Thoracic aorta (tissue), 2 donors: ENCODE measurements at regions not wholly inside any gene's neighbourhood (a gene's known extent, or its start where the extent isn't known, plus 50 kb on each side); places are given as distances from the start of the nearest gene placed in this dataset.
A peak's percentile ranks its signal among the peaks of the same experiment; 100 is the strongest.

Experiments used
- ATAC-seq: fragments of 150-250 bp; one replicate; pipeline ENCODE4 v1.8.0; 2017; ENCODE audit warnings: low read depth; ENCODE audit not compliant: insufficient number of reproducible peaks, low FRiP score
- DNase-seq: peaks from one replicate; pipeline ENCODE4 v3.0.0-alpha.2; 2020; ENCODE audit warnings: low spot score
- H3K27ac ChIP-seq, 2 donors: fragments of 200-600 bp; sonication (generic); 1 replicate in 1 of 2; 2 replicates in 1 of 2; pipeline ENCODE4 v1.5.1; 2016; ENCODE audit warnings: mild to moderate bottlenecking in 2 of 2, moderate library complexity in 2 of 2
- H3K27me3 ChIP-seq: fragments of 200-600 bp; sonication (generic); replicated peaks from 2 replicates; pipeline ENCODE4 v1.6.0; 2016; ENCODE audit warnings: mild to moderate bottlenecking; ENCODE audit not compliant: insufficient read depth
- H3K36me3 ChIP-seq: fragments of 200-600 bp; sonication (generic); one replicate; pipeline ENCODE4 v1.5.1; 2016
- H3K4me1 ChIP-seq, 2 donors: fragments of 200-600 bp; sonication (generic); 1 replicate in 1 of 2; 2 replicates in 1 of 2; pipeline versions ENCODE4 v1.5.1 to v1.6.0; 2016; ENCODE audit warnings: low read depth in 2 of 2, mild to moderate bottlenecking in 1 of 2; ENCODE audit not compliant: control insufficient read depth in 1 of 2
- H3K4me3 ChIP-seq: fragments of 200-600 bp; sonication (generic); 2 replicates; pipeline ENCODE4 v1.5.1; 2016; ENCODE audit warnings: mild to moderate bottlenecking
- H3K9me3 ChIP-seq: fragments of 200-600 bp; sonication (generic); 2 replicates; pipeline ENCODE4 v1.5.1; 2016
- TF ChIP-seq, protein P1 (sequence below): fragments of 200-600 bp; sonication (generic); IDR thresholded peaks from one replicate; pipeline ENCODE4 v1.5.1; 2019; ENCODE audit warnings: antibody characterized with exemption

DNA sequence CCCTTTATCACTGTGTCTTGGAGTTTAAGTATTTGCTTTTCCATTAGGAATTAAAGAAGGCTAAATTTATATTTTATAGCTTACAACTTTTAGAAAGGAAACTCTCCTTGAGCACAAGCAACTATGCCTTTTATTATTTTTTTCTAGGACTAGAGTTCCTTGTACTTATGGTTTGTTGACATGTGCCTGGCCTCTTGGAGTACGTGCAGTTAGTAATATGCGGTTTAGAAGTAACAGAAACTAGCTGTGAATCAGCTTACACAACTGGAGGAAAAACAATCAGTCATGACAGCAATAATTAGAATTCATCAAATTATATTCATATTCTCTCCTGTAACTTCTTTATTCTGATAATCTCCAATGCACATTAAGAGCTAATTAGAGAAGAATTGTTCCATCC lies 428.7 kb downstream of the AEBP2 start:
- Histone ChIP-seq H3K27ac (peak overlapping the region; percentile 80 to 81), H3K27me3 (no peaks in the 10 kb centered on the region), H3K4me3 (peak overlapping the region; percentile 57), H3K9me3 (no peaks in the 10 kb centered on the region), H3K36me3 (no peaks in the 10 kb centered on the region), H3K4me1 (peaks cover 42 to 69% of the 10 kb centered on the region in 2 donors)
- TF ChIP-seq, protein P1, sequence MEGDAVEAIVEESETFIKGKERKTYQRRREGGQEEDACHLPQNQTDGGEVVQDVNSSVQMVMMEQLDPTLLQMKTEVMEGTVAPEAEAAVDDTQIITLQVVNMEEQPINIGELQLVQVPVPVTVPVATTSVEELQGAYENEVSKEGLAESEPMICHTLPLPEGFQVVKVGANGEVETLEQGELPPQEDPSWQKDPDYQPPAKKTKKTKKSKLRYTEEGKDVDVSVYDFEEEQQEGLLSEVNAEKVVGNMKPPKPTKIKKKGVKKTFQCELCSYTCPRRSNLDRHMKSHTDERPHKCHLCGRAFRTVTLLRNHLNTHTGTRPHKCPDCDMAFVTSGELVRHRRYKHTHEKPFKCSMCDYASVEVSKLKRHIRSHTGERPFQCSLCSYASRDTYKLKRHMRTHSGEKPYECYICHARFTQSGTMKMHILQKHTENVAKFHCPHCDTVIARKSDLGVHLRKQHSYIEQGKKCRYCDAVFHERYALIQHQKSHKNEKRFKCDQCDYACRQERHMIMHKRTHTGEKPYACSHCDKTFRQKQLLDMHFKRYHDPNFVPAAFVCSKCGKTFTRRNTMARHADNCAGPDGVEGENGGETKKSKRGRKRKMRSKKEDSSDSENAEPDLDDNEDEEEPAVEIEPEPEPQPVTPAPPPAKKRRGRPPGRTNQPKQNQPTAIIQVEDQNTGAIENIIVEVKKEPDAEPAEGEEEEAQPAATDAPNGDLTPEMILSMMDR: no peak
- no peak for ATAC-seq
- DNase-seq: no peak

DNA sequence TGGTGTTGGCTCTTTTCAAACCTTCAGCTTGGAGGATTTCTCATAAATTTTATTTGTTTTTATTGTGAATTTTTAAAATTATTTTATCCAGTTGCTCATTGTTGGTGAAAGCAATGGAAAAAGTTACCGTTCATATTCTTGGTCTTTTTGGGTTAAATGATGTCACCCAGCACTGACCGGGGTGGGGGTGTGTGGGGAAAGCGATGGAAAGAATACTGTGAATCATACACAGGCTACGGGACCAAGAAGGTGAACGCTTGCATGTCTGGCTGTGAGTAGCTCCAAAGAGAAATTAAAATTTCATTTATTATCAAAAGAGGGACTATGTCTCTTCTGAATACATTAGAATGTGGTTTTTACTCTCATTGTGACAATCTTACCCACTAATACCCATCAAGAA lies 430.1 kb downstream of the AEBP2 start:
- peak overlapping the region; percentile 57 for H3K4me3 ChIP-seq

DNA sequence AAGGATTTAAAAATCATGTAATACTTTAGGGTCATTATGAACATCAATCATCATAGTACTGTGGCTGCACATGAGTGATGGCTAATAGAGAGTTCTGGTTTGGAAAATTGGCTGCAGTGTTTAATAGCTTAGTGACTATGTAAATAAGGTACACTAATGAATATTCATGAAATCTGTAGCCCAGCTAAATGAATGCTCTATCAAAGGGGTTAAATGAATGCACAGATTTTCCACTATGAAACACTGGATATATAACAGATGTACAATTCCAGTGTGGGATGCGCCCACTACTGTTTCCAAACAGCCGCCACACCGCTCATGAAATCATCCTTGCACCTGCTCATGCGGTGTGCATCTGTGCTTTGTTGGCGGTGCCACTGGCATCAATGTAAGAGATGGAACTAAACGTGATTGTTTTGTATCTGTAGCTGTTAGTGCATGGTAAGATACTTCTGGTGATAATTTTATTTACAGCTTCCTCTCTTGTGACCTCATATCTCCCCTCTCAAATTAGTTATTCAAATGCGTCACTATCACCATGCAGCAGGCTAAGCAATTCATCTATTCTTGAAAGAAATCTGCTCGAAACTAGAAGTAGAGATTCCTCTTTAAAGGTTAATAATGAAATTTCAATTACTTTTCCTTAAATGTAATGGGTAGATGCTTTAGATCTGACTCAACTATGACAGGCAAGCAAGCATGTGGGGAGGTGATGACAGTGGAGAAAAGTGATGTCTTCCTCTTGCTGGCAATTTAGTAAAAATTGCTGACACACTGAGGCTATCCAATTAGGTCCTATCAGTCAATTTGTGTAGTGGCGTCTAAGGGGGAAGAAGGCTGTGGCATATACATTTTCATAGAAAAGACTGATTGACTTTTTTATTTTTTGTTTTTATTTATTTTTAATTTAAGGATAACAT lies 433.6 kb downstream of the AEBP2 start:
- no peak for DNase-seq
- no peak for ATAC-seq
- H3K27me3 ChIP-seq: no peaks in the 10 kb centered on the region
- no peaks in the 10 kb centered on the region for H3K36me3 ChIP-seq
- H3K27ac ChIP-seq: no peak overlapping the region
- H3K4me3 ChIP-seq: no peak overlapping the region
- H3K9me3 ChIP-seq: no peaks in the 10 kb centered on the region
- TF ChIP-seq, protein P1: no peak
- peaks cover 15 to 52% of the 10 kb centered on the region in 2 donors for H3K4me1 ChIP-seq

More for the DNA sequence above, 430.1 kb downstream of the AEBP2 start:
- TF ChIP-seq, protein P1: no peak
- peak; percentile 88 for ATAC-seq
- Histone ChIP-seq H3K27ac (peak overlapping the region; percentile 80 to 81), H3K9me3 (no peaks in the 10 kb centered on the region), H3K4me1 (peaks cover 34 to 58% of the 10 kb centered on the region in 2 donors), H3K27me3 (no peaks in the 10 kb centered on the region), H3K36me3 (no peaks in the 10 kb centered on the region)
- peak; percentile 38 for DNase-seq

DNA sequence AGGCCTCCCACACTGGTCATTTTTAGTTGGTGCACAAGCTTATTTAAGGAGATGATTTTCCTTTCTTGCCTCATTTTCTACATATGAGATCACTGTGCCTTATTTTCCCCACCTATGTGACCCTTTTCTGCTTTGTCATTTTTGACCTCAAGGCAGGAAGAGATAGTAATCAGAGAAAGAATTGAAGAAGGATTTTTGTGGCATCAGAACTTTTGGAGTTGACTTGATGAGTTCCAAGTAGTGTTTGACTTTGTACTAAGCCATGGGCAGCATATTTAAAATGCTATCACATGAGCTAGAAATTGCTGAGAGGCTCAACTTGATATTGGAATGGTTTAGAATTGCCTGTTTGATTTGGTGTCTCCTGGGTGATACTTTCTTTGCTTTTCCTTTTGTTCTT lies 440.8 kb downstream of the AEBP2 start:
- H3K36me3 ChIP-seq: no peaks in the 10 kb centered on the region
- H3K4me1 ChIP-seq: peaks cover 43 to 76% of the 10 kb centered on the region in 2 donors
- no peak overlapping the region for H3K4me3 ChIP-seq
- H3K9me3 ChIP-seq: no peaks in the 10 kb centered on the region
- DNase-seq (no peak), ATAC-seq (no peak)
- no peaks in the 10 kb centered on the region for H3K27me3 ChIP-seq
- TF ChIP-seq, protein P1: no peak
- H3K27ac ChIP-seq: peak overlapping the region in 1 of 2 donors; percentile 63

DNA sequence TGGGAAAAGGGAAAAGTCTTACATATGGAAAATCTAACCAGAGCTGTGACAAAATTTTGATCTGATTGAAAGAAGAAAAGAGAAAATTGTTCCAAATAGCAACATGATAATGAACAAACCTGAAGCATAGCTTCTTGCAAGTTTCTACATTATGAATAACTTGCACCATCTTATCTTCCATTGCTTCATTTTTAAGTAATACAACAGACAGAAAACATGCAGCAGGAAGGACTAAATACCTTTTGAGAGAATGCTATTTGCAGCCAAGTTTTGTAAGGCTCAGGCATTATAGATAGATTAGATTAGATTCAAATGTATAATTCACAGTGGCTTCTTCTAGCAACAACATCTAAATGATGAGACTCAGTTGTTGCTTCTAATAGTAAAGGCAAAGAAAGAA lies 441.4 kb downstream of the AEBP2 start:
- DNase-seq (no peak), ATAC-seq (no peak)
- H3K36me3 ChIP-seq: no peaks in the 10 kb centered on the region
- peak overlapping the region in 1 of 2 donors; percentile 63 for H3K27ac ChIP-seq
- H3K4me3 ChIP-seq: no peak overlapping the region
- no peaks in the 10 kb centered on the region for H3K27me3 ChIP-seq
- no peaks in the 10 kb centered on the region for H3K9me3 ChIP-seq
- TF ChIP-seq, protein P1: no peak
- H3K4me1 ChIP-seq: peaks cover 47 to 82% of the 10 kb centered on the region in 2 donors
